KG1 (cell line): ENCODE measurements at regions not wholly inside any gene's neighbourhood (a gene's known extent, or its start where the extent isn't known, plus 50 kb on each side); places are given as distances from the start of the nearest gene placed in this dataset.

Experiments
- DNase-seq: peaks from one replicate; lab custom pipeline; 2025; lab: John Stamatoyannopoulos, UW

DNA sequence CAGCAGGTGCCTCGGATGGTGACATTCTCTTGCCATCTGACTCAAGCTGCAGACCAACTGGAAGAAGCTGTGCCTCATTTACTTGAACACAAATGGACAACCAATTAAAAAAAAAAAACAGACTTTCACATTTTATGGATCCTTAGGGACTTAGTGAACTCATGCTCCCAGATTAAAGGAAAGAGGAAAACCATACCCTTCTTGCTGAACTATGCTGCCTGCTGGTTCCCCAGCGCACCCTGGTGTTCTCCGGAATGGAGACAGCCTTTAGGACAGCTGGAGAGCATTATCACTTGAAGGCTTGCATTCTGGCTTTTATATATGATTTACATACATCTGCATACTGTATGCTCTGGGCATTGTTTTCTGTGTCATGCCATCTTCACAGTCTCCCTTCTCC, 370.7 kb downstream of the SLC4A3 start:
- DNase-seq = no peak

DNA sequence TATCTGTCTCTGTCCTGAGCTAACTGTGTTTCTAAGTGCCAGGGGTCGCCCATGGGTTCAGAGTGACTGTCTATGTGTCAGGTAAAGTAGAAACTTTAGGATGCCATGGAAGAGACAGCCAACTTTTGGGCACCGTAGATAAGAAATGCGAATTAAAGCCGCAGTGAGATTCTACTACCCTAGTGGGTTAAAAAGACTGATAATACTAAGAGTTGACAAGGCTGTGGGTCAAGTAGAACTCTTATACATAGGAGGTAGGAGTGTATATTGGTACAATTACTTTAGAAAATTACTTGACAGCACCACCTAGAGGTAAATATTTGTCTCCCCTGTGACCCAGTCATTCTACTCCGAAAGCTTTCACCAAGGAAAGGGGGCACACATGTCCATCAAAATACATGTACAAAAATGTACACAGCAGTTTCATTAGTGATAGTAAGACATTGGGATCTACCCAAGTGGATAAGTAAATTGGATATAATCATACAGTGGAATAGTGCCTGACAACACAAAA, 371.3 kb downstream of the SLC4A3 start:
- no peak for DNase-seq

DNA sequence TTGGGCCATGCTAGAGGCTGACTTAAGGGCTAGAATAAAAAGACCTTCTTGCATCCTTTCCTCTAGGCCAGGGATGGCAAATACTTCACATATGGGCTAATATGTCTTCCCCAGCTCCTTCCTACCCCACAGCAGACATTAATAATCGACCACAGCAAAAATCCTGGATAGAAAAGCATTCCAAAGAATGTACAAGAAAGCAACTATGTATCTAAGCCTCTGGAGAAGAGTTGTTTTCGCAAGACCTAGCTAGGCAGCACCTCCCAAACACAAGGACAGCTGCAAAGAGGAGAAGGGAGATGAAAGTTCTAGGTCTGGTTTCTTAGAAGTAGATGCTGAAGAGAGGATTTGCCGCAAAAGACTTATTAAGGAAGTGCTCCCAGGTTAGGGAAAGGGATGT, 372.6 kb downstream of the SLC4A3 start:
- DNase-seq = no peak

DNA sequence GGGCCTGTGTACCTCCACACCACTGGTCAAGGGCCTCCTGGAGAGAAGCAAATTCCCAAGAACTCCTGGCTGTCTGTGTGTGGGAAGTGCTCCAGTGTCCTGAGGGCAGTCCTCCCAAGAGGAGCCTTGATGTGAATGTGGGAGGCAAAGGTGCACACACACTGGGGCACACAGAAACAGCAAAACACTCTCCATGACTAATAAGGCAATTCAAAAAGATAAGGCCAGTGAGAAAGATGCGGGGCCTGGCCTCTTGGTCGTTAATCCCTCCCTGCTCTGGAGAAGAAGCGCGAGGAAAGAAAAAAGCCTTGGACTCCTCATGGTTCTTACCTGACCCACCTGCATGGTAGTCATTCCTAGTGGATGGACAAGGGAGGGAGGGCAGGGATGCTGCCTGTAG, 373.2 kb downstream of the SLC4A3 start:
- no peak for DNase-seq

DNA sequence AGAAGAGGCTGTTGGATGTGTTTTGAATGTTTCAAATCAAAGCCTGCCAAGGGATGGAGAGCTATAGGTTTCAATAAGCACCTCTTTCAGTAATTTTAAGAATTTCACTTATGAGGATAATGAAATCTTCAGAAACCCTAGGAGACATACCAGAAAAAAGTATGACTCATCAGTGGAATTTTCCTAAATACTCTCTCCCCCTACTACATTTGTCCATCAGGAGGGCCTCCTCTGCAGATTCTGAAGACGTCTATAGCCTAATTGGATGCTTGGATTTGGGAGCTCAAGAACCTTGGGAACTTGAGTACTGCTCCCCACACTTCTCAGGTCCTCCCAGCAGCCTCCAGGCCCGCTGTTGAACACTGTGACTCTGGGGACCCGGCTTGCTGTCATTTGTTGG, 374.3 kb downstream of the SLC4A3 start:
- no peak for DNase-seq

DNA sequence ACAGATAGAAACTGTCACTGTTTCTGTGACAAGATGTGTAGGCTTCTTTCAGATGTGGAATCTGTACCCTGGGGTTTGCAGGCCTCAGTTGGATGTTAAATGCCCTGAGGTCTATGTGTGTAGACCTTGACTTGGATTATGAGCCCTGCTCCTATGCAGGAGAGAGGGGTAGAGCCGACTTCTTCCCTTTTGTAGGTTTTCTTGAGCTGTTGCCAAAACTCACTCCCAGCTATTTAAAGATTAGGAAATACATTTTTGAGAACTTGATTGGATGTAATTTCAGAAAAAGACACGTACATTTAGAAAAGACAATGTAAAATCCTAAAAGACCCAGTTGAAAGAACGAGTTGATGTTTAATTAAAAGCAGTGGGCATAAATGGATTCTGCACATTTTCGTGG, 374.8 kb downstream of the SLC4A3 start:
- DNase-seq = no peak

DNA sequence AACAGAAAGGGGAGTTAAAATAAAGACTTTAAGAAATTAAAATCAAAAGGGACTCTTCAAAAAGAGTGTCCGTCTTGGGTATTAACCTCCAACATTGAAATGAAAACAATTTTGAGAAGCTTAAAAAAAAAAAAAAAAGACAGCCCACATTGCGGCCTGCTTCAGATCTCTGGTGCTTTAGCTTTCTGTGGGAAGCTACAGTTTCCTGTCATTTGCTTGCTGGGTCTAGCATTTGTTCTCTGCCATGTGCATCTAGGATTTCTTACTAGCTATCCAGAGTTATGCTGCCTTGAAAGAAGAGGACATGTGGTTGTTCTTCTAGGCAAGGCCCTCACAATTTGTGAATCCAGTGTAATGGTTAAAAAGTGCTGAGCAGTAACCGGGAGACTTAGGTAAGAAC, 375.3 kb downstream of the SLC4A3 start:
- no peak for DNase-seq

DNA sequence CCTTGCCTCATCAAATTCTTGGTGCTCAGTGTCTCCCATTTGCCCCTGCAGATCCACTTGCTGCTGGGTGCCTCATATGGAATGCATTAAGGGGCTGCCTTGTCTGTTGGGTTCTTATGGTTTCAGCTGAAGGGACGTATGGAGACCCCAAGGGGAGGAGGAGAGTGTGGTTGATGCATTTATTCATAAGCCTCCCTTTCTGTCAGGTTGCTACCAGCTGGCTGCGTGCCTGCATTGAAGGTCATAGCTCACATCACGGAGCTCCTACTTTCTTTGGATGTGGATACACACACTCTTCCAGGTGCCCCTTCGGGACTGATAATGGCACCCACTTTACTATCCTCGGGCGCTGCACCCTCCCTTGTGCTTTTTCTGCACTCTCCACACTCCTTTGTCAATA, 377.9 kb downstream of the SLC4A3 start:
- DNase-seq = no peak

DNA sequence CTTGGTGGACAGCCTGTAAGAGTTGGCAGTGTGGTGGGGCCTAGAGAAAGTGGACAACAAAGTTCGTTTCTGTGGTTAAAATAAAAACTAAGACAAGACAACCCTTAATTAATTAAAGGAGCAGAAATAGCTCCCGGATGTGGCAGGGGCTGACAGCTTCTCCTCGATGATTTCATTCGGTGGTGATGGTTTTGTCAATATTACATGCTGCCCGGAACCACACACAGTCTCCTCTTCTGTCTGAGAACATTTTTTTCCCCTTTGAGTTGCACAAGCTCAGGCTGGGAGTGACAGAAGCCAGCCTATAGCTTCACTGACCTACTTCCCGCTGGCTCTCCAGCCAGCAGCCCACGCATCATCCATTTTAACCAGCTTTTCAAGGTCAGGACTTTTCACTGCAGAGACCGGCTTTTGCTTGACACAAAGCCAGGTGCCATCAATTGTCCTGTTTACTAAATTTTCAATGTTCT, 378.8 kb downstream of the SLC4A3 start:
- no peak for DNase-seq

DNA sequence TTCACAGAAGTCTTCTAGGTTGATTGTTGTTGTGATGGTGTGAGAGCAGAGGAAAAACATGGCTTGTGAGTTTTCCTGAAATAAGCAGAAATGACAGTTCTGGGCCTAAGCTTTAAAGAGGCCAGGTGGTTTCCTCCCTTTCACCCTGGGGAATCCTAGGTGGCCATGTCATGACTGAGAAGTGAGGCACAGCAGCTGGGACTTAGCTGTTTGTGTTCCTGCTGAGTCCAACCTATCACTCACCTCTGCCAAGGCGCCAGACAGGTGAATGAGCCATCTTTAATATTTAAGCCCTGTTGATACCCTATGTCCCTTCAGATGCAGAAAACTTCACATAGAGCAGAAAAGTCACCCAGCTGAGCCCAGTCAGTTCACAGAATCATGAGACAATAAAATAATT, 384.4 kb downstream of the SLC4A3 start:
- DNase-seq = no peak

DNA sequence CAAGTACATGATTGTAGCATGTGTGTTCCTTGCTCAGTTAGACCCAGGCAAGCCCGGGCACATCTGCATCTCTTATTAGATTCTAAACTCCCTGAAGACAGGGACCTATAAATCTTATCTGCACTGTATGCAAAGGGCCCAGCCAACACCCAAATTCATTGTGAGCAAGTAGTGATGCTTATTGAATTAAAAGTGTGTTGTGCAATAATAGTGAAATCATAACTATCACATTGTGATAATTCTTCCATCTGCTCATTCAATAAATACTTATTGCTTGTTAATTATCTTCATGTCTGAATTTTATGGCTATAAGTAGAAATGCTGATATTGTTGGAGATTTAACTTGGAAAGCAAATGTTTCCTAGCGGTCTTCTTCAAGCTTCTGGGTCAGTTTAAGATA, 387.5 kb downstream of the SLC4A3 start:
- no peak for DNase-seq

DNA sequence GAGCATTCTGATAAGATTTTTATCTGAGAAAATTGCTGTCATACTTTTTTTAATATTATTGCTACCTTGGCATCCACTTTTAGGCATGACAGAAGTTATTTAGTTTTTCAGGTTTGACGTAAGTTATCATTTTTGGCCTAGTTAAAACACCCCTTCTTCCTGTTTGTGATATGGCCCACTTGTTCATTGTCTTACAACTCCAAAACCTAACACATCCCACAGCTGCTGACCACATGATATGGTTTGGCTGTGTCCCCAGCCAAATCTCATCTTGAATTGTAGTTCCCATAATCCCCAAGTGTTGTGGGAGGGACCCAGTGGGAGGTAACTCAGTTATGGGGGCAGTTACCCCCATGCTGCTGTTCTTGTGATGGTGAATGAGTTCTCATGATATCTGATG, 388.1 kb downstream of the SLC4A3 start:
- no peak for DNase-seq

DNA sequence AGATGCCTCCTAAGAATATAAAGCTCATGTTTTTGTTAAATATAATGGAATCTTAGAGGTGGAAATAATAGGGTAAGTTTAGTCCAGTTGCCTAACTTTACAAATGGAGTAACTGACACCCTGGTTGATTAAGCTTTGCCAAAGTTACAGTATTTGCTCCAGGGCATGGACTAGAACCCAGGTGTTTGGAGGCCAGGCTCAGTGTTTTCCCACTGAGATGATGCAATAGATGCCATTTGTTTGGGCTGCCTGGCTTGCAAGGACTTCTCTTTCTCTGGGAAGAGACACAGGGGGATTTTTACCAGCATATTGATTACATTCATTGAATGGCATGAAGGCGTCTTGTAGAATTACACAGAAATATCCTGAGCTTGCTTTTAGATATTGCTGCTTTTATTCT, 397.8 kb downstream of the SLC4A3 start:
- DNase-seq = no peak

DNA sequence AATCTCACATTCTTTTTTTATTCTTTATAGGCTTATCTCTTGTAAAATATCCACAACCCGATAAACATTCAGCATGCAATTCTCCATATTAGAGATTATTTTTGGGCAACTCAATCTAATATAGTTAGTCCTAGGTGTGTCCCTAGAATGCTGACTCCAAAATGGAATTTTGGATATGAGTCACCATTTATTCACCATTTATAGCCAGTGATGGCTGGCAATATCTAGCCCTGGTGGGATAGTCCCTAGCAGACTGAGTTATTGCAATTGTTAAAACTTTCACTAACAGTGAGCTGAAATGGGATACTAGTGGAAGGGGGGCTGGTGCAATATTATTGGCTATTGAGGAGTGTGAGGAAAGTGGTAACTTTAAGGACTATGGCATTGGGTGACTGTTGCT, 401.6 kb downstream of the SLC4A3 start:
- no peak for DNase-seq

DNA sequence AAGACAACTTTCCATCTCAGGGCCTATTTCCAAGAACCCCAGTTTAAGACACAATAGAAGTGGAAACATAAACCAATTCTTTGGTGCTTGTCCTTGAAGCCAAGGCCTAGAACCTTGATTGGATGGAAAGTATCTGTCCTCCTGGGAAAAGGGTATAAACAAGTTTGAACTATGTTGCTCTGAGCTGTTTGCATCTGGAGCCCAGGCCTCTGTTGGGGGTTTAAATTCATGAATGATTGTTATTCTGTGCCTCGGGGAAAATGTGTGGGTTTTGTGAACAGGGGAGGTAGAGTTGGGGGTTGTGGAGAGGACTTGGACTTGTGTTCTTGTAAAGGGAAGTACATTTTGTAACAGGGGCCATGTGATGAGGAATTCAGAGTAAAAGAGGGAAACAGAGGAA, 406.1 kb downstream of the SLC4A3 start:
- no peak for DNase-seq

DNA sequence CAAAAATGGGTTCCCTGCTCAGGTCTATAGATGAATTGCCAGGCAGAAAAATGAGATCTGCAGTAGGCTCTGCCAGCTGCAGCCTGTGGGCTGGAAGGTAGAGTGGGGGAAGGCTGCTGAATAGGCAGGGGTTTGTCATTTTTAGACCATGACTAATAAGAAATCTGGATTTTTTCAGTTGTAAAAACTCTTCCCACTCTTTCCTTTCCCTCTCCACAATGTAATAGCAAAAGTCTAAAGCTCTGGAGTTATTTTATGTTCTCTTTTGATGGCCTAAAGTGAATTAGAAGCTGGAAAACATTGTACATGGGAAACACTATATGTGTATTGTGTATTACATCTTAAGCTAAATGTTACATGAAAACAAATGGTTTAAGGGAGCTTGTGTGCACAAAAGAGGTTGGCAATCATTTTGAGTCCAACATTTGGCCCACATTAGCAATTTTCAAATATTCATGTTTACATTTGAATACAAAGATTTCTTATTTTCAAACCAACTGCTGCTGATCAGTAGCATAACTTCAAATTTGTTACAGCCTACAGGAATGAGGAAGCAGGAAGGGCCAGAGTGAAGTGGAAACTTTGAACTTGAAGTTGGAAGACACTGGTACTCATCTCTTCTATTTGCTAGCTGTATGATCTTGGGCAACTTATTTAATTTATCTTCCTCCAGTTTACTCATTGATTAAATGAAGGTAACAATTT, 407.1 kb downstream of the SLC4A3 start:
- no peak for DNase-seq

DNA sequence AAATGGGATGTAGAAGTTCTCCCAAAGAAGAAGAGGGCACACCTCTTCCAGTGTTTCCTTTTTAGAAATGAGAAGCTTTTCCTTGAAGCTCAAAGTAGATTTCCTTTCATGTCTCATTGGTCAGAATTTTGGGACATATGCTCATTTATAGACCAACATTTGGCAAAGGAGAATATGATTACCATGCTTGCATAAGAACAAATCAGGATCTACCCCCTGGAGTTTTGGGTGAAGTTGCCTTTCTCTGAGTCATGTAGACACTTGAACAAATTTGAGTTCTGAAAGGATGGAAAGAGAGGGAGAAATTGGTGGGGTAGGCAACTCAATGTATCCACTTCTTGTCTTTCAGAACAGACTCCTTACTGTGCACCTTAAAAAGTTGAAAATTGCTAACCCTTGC, 409.0 kb downstream of the SLC4A3 start:
- DNase-seq = no peak

DNA sequence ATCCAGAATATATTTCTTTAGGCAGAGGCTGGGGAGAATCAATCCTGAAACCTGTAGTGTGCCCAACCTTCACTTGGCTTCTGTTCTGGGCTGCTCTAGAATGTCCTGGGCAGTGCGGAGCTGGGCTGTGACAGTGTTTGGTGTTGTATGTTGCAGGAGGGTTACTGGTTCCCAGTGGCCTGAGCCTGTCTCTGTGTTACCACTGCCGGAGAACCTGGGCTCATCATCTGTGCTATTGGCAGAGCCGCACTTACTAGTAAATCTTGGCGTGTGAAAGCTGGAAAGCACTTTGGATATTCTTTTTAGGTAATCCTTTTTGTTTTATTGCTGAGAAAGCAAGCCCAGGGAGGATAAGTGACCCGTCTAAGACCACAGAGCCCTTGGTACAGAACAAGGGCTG, 412.9 kb downstream of the SLC4A3 start:
- no peak for DNase-seq

DNA sequence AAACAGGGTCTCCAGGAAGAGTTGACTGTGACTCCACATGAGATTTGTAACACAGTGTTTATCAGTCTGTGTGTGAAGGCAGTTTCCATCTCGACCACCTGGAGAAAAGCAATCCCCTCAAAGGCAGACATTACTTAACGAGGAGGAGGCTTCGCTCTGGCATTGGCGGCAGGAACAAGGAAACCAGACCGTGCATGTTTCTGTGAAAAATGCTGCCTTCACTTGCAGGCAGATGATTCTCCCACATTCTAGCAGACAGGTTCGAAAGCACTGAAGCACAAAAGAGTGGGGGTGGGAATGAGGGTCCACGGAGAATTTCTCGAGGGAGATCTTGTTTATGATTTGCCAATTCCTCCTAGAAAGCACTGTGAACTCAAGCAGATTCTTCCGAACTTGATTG, 414.0 kb downstream of the SLC4A3 start:
- no peak for DNase-seq

DNA sequence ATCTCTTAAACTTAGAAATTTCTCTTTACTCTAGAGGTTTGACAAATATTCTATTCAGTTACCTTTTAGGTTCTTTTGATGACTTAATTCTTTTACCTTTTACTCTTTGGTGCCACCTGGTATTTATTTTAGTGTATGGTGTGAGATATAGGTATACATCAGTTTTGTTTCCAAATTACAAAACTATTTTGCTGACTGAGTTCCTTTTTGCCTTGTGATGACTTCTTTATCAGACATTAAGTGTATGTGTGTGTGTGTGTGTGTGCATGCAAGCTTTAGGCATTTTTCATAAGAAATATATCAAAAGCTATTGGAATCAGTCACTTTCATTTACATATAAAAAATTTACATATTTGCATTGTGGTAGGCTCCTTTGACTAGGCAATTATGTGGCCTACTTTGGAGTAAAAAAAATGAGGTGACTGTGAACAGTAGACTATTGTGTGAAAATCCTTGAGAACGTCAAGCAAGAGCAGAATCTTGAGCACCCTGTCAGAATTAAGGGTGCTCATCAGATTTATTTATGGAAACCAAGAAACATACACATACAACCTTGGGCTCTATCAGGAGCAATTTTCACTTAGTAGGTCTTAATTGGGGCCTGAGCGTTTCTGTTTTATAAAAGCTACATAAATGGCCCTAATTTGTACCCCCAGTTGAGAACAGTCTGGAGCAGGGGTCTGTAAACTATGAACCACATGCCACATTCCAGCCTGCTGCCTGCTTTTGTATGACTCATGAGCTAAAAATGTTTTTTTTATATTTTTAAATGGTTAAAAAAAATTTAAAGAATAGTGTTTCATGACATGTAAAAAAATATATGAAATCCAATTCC, 415.9 kb downstream of the SLC4A3 start:
- DNase-seq = no peak

DNA sequence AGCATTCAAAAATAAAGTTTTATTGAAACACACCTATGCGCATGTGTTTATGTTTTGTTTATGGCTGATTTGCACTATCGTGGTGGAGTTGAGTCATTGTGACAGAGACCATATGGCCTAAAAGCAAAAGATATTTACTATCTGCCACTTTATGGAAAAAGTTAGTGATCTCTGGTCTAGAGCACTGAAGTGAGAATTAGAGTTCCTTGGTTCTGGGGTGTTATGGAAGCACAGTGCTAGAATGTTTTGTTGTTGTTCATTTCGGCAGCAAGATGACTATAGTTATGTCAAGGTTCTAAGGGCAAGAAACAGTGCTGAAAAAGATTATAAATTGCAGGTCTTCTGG, 416.5 kb downstream of the SLC4A3 start:
- DNase-seq = no peak

DNA sequence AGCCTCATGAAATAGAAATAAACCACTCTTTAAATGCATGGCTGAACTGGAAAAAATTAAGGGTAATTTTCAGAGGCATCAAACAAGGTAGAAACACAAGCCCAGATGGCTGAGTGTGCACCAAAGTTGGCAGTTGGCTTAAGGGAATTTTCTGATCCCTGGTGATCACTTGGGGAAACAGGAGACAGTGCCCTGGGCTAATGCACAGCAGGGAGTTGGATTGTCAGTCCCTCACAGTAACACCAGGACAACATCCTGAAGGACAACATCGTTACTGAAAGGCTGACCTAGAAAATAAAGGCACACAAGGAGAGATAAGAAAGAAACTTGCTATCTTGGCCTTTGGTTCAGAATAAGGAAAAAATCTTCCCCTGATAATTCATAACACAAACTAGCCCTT, 417.0 kb downstream of the SLC4A3 start:
- DNase-seq = no peak

DNA sequence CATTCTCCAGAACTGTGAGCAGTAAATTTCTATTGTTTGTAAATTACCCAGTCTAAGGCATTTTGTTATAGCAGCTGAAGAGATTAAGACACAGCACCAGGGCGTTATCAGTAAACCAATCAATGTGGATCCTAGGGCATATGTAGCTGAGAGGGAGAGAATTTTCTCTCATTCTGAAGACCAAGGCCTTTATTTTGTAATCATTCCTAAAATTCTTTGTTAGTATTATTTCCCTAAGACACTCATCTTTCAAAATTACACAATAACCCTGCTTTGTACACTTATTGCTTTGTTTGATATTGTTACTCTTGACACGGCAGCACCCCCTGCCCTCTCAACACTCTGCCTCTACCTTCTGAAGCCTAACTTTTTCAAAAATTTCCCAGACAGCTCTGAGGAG, 419.1 kb downstream of the SLC4A3 start:
- DNase-seq = no peak

DNA sequence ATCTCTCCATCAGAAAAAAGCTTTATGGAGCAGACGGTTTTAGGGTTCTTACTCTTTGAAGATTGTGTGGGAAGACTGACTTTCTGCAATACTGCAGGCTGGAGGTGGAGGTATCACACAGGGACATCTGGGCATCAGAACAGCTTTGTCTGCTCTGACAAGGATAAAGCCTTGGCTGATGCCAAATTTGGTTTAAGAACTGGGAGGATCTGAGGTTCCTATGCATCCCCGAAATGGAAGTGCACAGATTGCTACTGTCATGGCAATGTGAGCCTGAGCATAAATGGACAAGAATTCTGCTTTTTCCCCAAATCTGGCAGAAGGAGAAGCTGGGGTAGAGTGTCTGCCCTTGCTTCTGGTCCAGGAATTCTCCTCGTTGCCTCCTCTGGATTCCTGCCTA, 424.3 kb downstream of the SLC4A3 start:
- no peak for DNase-seq
